Chondrocyte (in vitro differentiated cells): ENCODE measurements at regions not wholly inside any gene's neighbourhood (a gene's known extent, or its start where the extent isn't known, plus 50 kb on each side); places are given as distances from the start of the nearest gene placed in this dataset.
A peak's percentile ranks its signal among the peaks of the same experiment; 100 is the strongest.
"Not testable (repeated sequence)": the region's sequence is repeated elsewhere in the genome, so short reads cannot be mapped to it uniquely, and the experiment has no call there.

Experiments used
- DNase-seq: peaks from one replicate; pipeline ENCODE4 v3.0.0; 2021; ENCODE audit warnings: mixed read lengths, low spot score
- H3K27ac Mint-ChIP-seq: one replicate; pipeline ENCODE4 v1.8.0; 2021; ENCODE audit warnings: mild to moderate bottlenecking, moderate library complexity, mixed read lengths; ENCODE audit not compliant: unreplicated experiment
- H3K27me3 Mint-ChIP-seq: 2 replicates; pipeline ENCODE4 v1.8.0; 2021; ENCODE audit warnings: low read depth, mixed read lengths
- H3K36me3 Mint-ChIP-seq: 2 replicates; pipeline ENCODE4 v1.8.0; 2021; ENCODE audit warnings: low read depth, mixed read lengths
- H3K4me1 Mint-ChIP-seq: 2 replicates; pipeline ENCODE4 v1.8.0; 2021; ENCODE audit warnings: low read depth, mild to moderate bottlenecking, mixed read lengths
- H3K4me3 Mint-ChIP-seq: one replicate; pipeline ENCODE4 v1.8.0; 2021; ENCODE audit warnings: mild to moderate bottlenecking, moderate library complexity, mixed read lengths; ENCODE audit not compliant: unreplicated experiment
- H3K9me3 Mint-ChIP-seq: 2 replicates; pipeline ENCODE4 v1.8.0; 2021; ENCODE audit warnings: low read depth, mixed read lengths
- CTCF ChIP-seq: fragments of 200-600 bp; sonication (generic); IDR thresholded peaks from 2 replicates; pipeline ENCODE4 v1.5.0; 2021; ENCODE audit warnings: antibody characterized with exemption, mild to moderate bottlenecking, moderate library complexity

DNA sequence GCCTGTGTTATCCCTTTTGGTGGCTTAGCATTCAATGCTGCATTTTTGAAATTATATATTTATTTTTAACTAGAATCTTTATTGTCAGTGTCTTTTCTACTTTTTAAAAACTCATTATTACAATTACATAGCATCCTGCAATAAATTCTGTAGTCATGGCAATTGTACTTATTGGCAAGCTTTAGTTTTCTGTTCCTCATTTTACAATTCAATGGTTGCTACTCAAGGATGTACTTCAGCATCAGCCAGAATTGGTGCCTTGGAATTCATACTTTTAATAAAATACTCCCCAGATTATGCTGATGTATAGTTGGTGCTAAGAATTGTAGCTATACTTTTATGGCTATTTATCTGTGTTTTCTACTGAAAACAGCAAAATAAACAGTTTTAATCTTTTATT is 1756.8 kb upstream of the SEL1L start:
- no peaks in the 10 kb centered on the region for H3K27me3 Mint-ChIP-seq
- no peak overlapping the region for H3K4me3 Mint-ChIP-seq
- no peak overlapping the region for H3K27ac Mint-ChIP-seq
- no peak for TF ChIP-seq CTCF
- no peaks in the 10 kb centered on the region for H3K36me3 Mint-ChIP-seq
- no peak for DNase-seq
- H3K4me1 Mint-ChIP-seq, result peaks cover 26% of the 10 kb centered on the region
- H3K9me3 Mint-ChIP-seq, result peaks cover 3% of the 10 kb centered on the region

DNA sequence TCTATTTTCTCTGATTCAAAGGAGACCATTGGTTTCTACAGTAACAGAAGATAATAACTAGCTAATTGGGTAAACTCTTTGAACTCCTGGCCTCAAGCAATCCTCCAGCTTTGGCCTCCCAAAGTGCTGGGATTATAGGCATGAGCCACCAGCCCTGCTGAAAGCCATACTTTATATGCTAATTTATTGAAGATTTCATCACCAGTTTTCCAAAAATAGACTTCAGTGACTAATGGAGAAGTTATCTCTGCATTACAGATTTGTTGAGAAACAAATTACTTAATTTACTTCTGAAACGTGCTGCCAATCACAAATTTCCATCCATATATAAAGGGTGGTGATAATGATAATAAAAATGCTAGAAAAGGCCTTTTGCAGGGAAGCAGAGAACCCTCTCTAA is 1758.1 kb upstream of the SEL1L start:
- H3K4me1 Mint-ChIP-seq, result peaks cover 26% of the 10 kb centered on the region

GRCh38 chr14:83294941-83295340 is 1761.3 kb upstream of the SEL1L start:
- Mint-ChIP-seq H3K27me3 (no peaks in the 10 kb centered on the region), H3K36me3 (no peaks in the 10 kb centered on the region), H3K4me1 (peaks cover 19% of the 10 kb centered on the region), H3K9me3 (peaks cover 3% of the 10 kb centered on the region), H3K4me3 (no peak overlapping the region), H3K27ac (peak overlapping the region; percentile 73)
- no peak for DNase-seq
- no peak for TF ChIP-seq CTCF

More for the DNA sequence above, 1758.1 kb upstream of the SEL1L start:
- H3K27me3 Mint-ChIP-seq, result no peaks in the 10 kb centered on the region
- H3K4me3 Mint-ChIP-seq, result no peak overlapping the region
- H3K27ac Mint-ChIP-seq, result no peak overlapping the region
- H3K9me3 Mint-ChIP-seq, result peaks cover 3% of the 10 kb centered on the region
- no peaks in the 10 kb centered on the region for H3K36me3 Mint-ChIP-seq
- no peak for DNase-seq
- no peak for TF ChIP-seq CTCF

GRCh38 chr14:83297361-83297760 is 1763.7 kb upstream of the SEL1L start:
- Mint-ChIP-seq H3K27ac (no peak overlapping the region), H3K9me3 (peaks cover 3% of the 10 kb centered on the region), H3K4me1 (peaks cover 24% of the 10 kb centered on the region), H3K27me3 (no peaks in the 10 kb centered on the region), H3K4me3 (no peak overlapping the region), H3K36me3 (no peaks in the 10 kb centered on the region)
- TF ChIP-seq CTCF, result no peak
- no peak for DNase-seq

DNA sequence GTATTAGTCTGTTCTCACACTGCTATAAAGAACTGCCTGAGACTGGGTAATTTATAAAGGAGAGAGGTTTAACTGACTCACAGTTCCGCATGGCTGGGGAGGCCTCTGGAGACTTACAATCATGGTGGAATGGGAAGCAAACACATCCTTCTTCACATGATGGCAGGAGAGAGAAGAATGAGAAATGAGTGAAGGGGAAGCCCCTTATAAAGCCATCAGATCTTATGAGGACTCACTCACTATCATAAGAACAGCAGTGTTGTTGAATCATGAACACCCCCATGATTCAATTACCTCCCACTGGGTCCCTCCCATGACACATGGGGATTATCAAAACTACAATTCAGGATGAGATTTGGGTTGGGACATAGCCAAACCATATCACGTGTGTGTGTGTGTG is 1764.4 kb upstream of the SEL1L start:
- H3K27ac Mint-ChIP-seq, DNase-seq, H3K36me3 Mint-ChIP-seq, H3K27me3 Mint-ChIP-seq, H3K9me3 Mint-ChIP-seq, H3K4me3 Mint-ChIP-seq: not testable (repeated sequence)
- peaks cover 24% of the 10 kb centered on the region for H3K4me1 Mint-ChIP-seq

GRCh38 chr14:83300476-83301064 is 1766.9 kb upstream of the SEL1L start:
- peaks cover 10% of the 10 kb centered on the region for H3K4me1 Mint-ChIP-seq
- H3K27me3 Mint-ChIP-seq, result no peaks in the 10 kb centered on the region
- no peaks in the 10 kb centered on the region for H3K36me3 Mint-ChIP-seq
- no peaks in the 10 kb centered on the region for H3K9me3 Mint-ChIP-seq
- peak; percentile 96 for TF ChIP-seq CTCF
- H3K4me3 Mint-ChIP-seq, result no peak overlapping the region
- no peak overlapping the region for H3K27ac Mint-ChIP-seq
- DNase-seq, result no peak
